Progenitor cell of endocrine pancreas (in vitro differentiated cells): ENCODE measurements at regions not wholly inside any gene's neighbourhood (a gene's known extent, or its start where the extent isn't known, plus 50 kb on each side); places are given as distances from the start of the nearest gene placed in this dataset.

Experiments used
- DNase-seq: peaks from one replicate; pipeline ENCODE4 v3.0.0; 2021; ENCODE audit warnings: low spot score; ENCODE audit not compliant: unreplicated experiment
- H3K27ac Mint-ChIP-seq: 2 replicates; pipeline ENCODE4 v1.8.0; 2021; ENCODE audit warnings: mild to moderate bottlenecking, moderate library complexity, mixed read lengths
- H3K27me3 Mint-ChIP-seq: 2 replicates; pipeline ENCODE4 v1.8.0; 2021; ENCODE audit warnings: mixed read lengths
- H3K36me3 Mint-ChIP-seq: 2 replicates; pipeline ENCODE4 v1.8.0; 2022; ENCODE audit warnings: mixed read lengths; ENCODE audit not compliant: insufficient read depth
- H3K4me1 Mint-ChIP-seq: 2 replicates; pipeline ENCODE4 v1.8.0; 2021; ENCODE audit warnings: low read depth, mixed read lengths
- H3K4me3 Mint-ChIP-seq: 2 replicates; pipeline ENCODE4 v1.8.0; 2021; ENCODE audit warnings: low read depth, mild to moderate bottlenecking, moderate library complexity, mixed read lengths
- H3K9me3 Mint-ChIP-seq: 2 replicates; pipeline ENCODE4 v1.8.0; 2021; ENCODE audit warnings: low read depth, mixed read lengths
- TF ChIP-seq, protein P1 (sequence below): fragments of 200-600 bp; sonication (generic); IDR thresholded peaks from one replicate; pipeline ENCODE4 v1.5.0; 2021; ENCODE audit warnings: antibody characterized with exemption, mild to moderate bottlenecking; ENCODE audit not compliant: unreplicated experiment

DNA sequence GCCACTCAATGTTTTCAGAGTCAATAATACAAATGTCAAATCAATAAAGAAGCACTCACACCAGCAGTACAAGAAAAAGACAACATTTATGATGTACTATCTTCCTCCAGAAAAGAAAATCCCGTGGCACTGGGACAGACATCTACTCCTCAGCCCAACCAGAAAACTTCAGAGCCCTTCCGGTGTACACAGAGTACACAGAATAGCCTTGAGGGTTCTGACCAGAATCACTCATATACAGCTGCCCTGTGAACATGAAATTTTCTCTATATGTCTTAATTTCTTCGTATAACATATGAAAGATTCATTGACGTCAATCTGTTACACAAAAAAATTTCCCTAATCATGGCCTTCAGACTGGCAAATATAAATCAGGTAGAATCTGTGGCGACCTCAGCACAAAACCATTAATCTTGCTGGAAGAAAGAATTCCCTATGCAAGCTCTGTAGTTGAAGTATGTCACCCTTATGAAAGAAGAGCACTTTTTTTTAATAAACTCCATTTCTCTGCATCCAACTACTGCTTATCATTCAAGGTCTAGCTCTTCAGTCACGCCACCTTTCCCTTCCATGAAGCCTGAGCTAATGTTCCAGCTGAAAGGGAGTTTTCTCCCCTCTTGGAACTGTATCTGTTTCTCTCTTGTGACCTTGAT lies 53.8 kb upstream of the PLAAT1 start:
- DNase-seq: no peak
- Mint-ChIP-seq H3K27ac (peak overlapping the region; percentile 17), H3K36me3 (no peaks in the 10 kb centered on the region), H3K27me3 (no peaks in the 10 kb centered on the region), H3K4me3 (no peak overlapping the region), H3K4me1 (peaks cover 10% of the 10 kb centered on the region), H3K9me3 (no peaks in the 10 kb centered on the region)
- TF ChIP-seq, protein P1, sequence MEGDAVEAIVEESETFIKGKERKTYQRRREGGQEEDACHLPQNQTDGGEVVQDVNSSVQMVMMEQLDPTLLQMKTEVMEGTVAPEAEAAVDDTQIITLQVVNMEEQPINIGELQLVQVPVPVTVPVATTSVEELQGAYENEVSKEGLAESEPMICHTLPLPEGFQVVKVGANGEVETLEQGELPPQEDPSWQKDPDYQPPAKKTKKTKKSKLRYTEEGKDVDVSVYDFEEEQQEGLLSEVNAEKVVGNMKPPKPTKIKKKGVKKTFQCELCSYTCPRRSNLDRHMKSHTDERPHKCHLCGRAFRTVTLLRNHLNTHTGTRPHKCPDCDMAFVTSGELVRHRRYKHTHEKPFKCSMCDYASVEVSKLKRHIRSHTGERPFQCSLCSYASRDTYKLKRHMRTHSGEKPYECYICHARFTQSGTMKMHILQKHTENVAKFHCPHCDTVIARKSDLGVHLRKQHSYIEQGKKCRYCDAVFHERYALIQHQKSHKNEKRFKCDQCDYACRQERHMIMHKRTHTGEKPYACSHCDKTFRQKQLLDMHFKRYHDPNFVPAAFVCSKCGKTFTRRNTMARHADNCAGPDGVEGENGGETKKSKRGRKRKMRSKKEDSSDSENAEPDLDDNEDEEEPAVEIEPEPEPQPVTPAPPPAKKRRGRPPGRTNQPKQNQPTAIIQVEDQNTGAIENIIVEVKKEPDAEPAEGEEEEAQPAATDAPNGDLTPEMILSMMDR: no peak

- no peaks in the 10 kb centered on the region for H3K9me3 Mint-ChIP-seq
- H3K4me1 Mint-ChIP-seq: peaks cover 9% of the 10 kb centered on the region
- DNase-seq: no peak
- TF ChIP-seq, protein P1: peak; percentile 62
- H3K36me3 Mint-ChIP-seq: no peaks in the 10 kb centered on the region
- no peak overlapping the region for H3K27ac Mint-ChIP-seq
- no peaks in the 10 kb centered on the region for H3K27me3 Mint-ChIP-seq
- no peak overlapping the region for H3K4me3 Mint-ChIP-seq
These were observed 50.8 kb upstream of the PLAAT1 start for GRCh38 chr3:193190146-193190786.
